Upper lobe of left lung (tissue), 4 donors: ENCODE measurements at regions not wholly inside any gene's neighbourhood (a gene's known extent, or its start where the extent isn't known, plus 50 kb on each side); places are given as distances from the start of the nearest gene placed in this dataset.

Experiments
- CTCF ChIP-seq, 6 experiments: fragments of 450-650 bp in 4 of 6; fragments of 200-600 bp in 2 of 6; sonication (generic) in 2 of 6; IDR thresholded peaks; one replicate each; pipeline ENCODE4 v1.5.1; 2016 to 2019; ENCODE audit warnings: antibody characterized with exemption in 6 of 6
- EP300 ChIP-seq, 4 donors: sonication (generic); formaldehyde crosslinking; IDR thresholded peaks; one replicate each; pipeline ENCODE4 v1.5.1; 2017; ENCODE audit warnings: antibody characterized with exemption in 4 of 4, control low read depth in 2 of 4
- POLR2A ChIP-seq, 4 donors: fragments of 450-650 bp; IDR thresholded peaks; one replicate each; pipeline ENCODE4 v1.5.1; 2016 to 2017; ENCODE audit warnings: antibody characterized with exemption in 4 of 4, mild to moderate bottlenecking in 2 of 4

DNA sequence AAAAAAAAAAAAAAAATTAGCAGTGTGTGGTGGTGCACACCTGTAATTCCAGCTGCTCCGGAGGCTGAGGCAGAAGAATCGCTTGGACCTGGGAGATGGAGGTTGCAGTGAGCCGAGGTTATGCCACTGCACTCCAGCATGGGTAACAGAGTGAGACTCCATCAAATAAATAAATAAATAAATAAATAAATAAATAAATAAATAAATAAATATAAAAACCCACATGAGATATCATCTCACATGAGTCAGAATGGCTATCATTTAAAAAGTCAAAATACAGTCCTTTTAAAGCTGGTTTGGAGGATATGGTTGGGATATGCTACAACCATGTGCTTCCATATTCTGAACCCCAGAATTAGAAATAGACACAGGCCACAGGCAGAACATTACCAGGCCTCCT lies 114.3 kb downstream of the WSCD1 start:
- TF ChIP-seq CTCF (IDR thresholded peaks at IDR 0.05) (no peak), POLR2A (IDR thresholded peaks at IDR 0.05) (no peak), EP300 (IDR thresholded peaks at IDR 0.05) (no peak)
